ENCODE measurements at regions not wholly inside any gene's neighbourhood (a gene's known extent, or its start where the extent isn't known, plus 50 kb on each side); places are given as distances from the start of the nearest gene placed in this dataset.

GRCh38 chr4:38563707-38564495 lies 100.1 kb upstream of the KLF3 start:
- no peak for TF ChIP-seq CTCF (IDR thresholded peaks at IDR 0.05)
- Mint-ChIP-seq H3K36me3 (ENCODE audit: low read depth) (no peaks in the 10 kb centered on the region), H3K4me1 (peaks cover 44% of the 10 kb centered on the region), H3K4me3 (no peak overlapping the region), H3K27ac (no peak overlapping the region), H3K9me3 (no peaks in the 10 kb centered on the region), H3K27me3 (ENCODE audit: low read depth, poor library complexity) (peaks cover 5% of the 10 kb centered on the region)
- no peak for DNase-seq

- no peaks in the 10 kb centered on the region for H3K36me3 Mint-ChIP-seq (ENCODE audit: low read depth)
- DNase-seq, result no peak
- no peak overlapping the region for H3K27ac Mint-ChIP-seq
- peaks cover 6% of the 10 kb centered on the region for H3K9me3 Mint-ChIP-seq
- peaks cover 30% of the 10 kb centered on the region for H3K4me1 Mint-ChIP-seq
- H3K27me3 Mint-ChIP-seq (ENCODE audit: low read depth, poor library complexity), result peaks cover 8% of the 10 kb centered on the region
- no peak for TF ChIP-seq CTCF (IDR thresholded peaks at IDR 0.05)
- no peak overlapping the region for H3K4me3 Mint-ChIP-seq
Measured at GRCh38 chr4:38565271-38566199, 98.5 kb upstream of the KLF3 start.

- TF ChIP-seq CTCF (IDR thresholded peaks at IDR 0.05), result no peak
- Mint-ChIP-seq H3K4me3 (no peak overlapping the region), H3K36me3 (ENCODE audit: low read depth) (no peaks in the 10 kb centered on the region), H3K4me1 (peaks cover 33% of the 10 kb centered on the region), H3K9me3 (peaks cover 6% of the 10 kb centered on the region), H3K27ac (no peak overlapping the region), H3K27me3 (ENCODE audit: low read depth, poor library complexity) (peaks cover 4% of the 10 kb centered on the region)
- no peak for DNase-seq
Measured at GRCh38 chr4:38566806-38567398, 97.1 kb upstream of the KLF3 start.

- Mint-ChIP-seq H3K27me3 (ENCODE audit: low read depth, poor library complexity) (peaks cover 4% of the 10 kb centered on the region), H3K4me1 (peaks cover 31% of the 10 kb centered on the region), H3K9me3 (peaks cover 6% of the 10 kb centered on the region), H3K36me3 (ENCODE audit: low read depth) (no peaks in the 10 kb centered on the region), H3K4me3 (no peak overlapping the region), H3K27ac (no peak overlapping the region)
- no peak for DNase-seq
- no peak for TF ChIP-seq CTCF (IDR thresholded peaks at IDR 0.05)
Measured at GRCh38 chr4:38567457-38567856, 96.5 kb upstream of the KLF3 start.

GRCh38 chr4:38568768-38569167 lies 95.2 kb upstream of the KLF3 start:
- TF ChIP-seq CTCF (IDR thresholded peaks at IDR 0.05), result no peak
- peaks cover 4% of the 10 kb centered on the region for H3K27me3 Mint-ChIP-seq (ENCODE audit: low read depth, poor library complexity)
- no peak for DNase-seq
- no peaks in the 10 kb centered on the region for H3K36me3 Mint-ChIP-seq (ENCODE audit: low read depth)
- H3K4me1 Mint-ChIP-seq, result peaks cover 23% of the 10 kb centered on the region
- H3K9me3 Mint-ChIP-seq, result peaks cover 9% of the 10 kb centered on the region
- no peak overlapping the region for H3K4me3 Mint-ChIP-seq
- H3K27ac Mint-ChIP-seq, result no peak overlapping the region
